GM18519 (cell line): ENCODE measurements at regions not wholly inside any gene's neighbourhood (a gene's known extent, or its start where the extent isn't known, plus 50 kb on each side); places are given as distances from the start of the nearest gene placed in this dataset.

ENCODE experiments used
- ATAC-seq: cut with Tn5 transposase; IDR thresholded peaks from one replicate; pipeline ENCODE4 v1.9.1; 2021; ENCODE audit warnings: mild to moderate bottlenecking, moderate library complexity; ENCODE audit not compliant: unreplicated experiment, low FRiP score

DNA sequence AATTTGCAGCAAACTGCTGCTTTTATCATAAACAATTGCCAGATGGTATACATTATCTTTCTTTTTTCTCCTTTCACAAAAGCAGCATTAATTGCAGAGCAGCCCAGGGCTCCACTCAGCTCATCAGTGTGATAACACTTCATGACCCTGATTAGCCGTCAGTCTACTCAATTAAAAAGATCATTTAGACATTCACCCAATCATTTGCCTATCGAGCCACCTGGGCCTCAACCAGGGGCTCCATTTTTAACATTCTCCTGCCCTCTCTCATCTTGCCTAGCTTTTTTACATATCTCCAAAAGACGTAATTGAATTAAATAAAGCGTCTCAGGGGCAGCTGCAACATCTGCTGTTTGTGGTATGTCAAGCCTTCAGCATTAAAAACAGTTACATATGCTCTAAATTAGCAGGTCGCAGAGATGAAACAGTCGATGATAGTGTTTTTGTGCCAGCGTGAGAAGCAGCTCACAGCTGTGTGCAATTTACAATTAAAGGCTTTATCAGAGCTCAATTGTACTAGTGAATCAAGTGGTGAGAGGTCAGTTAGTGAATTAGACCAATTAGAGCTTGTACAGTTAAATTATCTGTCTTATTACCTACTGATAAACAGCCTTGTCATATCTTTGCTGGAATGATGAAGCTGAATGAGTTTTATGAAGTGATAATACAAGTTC, 522.5 kb downstream of the ETV1 start:
- ATAC-seq: no peak

DNA sequence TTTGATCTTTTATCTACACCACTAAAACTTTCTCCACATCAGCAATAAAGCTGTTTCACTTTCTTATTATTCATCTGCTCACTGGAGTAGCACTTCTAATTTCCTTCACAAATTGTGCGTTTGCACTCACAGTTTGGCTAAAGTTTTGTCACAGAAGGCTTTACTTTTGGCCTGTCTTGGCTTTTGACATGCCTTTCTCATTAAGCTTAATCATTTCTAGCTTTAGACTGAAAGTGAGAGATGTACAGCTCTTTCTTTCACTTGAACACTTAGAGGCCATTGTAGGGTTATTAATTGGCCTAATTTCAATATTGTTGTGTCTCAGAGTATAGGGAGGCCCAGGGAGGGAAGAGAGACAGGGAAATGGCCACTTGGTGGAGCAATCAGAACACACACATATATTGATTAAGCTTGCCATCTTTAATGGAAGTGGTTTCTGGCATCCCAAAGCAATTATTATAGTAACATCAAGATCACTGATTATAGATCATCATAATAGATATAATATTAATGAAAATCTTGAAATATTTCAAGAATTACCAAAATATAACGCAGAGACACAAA, 512.5 kb downstream of the ETV1 start:
- no peak for ATAC-seq

DNA sequence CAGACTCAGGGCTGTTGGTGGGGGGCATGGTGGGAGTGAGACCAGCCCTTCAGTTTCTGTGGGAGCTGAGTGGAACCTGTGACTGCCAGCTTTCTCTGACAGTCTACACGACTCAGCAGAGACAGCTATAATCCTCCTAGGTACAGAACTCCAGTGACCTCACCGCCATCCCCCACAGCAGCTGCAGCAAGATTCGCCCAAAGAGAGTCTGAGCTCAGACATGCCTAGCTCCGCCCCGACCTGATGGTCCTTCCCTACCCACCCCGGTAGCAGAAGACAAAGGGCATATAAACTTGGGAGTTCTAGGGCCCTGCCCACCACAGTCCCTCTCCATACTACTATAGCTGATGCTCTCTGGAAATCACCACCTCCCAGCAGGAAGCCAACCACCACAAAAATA, 500.1 kb downstream of the ETV1 start:
- no peak for ATAC-seq

DNA sequence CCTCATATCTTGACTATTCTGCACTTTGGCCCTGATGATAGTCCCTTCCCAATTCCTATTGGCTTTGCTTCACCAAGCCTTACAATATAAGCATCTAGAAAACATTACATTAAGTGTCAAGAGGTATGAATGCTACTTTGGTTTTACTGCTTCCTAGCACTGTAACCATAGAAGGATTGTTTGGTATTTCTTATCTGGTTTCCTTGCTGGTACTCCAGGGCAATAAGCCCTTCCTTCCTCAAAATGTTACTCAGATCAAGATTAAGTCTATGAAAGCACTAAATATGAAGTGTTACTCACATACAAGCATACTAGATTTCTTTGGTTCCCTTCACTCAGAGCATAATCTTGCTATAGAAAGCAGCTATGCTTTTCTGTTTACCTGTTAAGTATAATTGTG, 492.5 kb downstream of the ETV1 start:
- no peak for ATAC-seq

DNA sequence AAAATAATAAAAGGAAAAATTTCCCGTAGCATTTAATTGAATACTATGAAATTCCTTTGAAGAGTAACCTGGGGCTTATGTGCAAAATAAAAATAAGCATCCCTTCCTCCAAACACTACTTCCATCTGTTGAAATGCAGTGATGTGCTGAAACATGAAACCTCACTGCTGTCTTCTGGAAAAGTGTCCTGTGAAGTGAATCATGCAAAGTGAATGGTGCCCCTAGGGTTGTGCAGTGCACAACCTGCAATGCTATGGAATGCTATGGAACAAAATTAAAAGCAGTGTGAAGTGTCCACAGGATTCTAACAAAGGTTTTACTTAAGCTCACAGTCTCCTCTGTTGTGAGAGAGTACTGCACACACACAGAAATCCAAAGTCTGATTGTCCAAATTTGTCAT, 480.9 kb downstream of the ETV1 start:
- no peak for ATAC-seq

DNA sequence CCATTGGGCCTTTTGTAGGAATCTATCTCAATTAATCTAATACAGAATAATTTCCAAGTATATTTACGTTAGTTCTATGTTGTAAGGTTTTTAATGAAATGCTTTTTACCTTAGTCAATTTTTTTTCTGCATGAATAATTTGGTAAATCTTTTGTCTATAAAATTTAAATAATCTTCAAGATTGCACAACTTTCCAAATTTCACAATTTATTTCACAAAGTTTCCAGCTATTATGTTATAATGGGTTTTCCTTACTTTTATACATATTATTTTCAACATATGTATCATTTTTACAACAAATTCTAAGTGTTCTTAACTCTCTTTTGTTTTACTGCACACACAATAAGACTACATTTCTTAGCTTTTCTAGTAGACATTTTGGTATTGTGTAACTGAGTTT, 470.7 kb downstream of the ETV1 start:
- ATAC-seq: no peak

DNA sequence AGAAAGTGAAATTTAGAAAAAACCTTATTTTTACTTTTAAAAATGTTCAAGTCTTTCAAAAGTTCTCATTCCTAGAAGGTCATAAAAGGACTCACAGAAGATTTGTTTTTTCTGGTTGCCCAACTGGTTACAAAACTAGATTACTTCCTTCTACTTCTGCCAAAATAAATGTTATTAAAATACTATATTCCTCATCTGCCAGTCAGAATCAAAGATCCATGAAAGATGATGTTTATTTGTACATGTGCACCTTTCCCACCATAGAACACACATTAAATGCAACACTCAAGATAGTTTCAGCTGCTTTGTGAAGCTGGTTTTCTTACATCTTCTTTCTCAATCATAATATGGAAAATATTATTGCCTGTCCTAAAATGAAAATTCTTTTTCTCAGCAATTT, 465.4 kb downstream of the ETV1 start:
- ATAC-seq: no peak

DNA sequence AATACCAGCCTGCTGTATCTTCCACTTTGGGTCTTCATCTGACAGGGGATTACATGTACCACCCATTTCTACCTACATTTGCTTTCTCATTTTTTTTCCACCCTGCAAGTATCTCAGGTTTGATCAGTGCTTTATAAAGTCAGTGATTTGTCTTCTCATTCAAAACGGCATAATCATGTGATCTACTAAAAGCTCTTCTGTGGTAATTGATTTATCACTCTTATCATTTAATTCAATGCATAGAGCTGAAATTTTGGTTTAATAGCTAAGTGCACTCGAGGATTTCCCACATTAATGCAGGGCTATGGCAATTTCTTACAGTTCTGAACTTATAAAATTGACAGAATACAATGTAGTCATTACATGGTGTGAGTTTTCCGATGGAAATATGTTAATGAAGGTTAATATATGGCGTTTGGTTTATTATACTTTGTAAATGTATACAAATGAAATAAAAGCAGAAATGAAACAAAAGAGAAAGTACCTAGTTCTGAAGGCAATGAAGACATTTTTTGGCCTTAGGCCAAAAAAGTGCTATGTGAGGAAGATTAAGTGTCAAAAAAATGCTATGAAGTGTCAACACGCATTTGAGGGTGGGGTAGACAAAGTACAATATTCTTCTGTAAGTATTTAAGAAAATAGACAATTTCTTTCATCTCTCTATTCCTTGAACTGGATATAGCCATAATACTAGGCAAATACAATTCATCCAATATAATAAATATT, 457.3 kb downstream of the ETV1 start:
- no peak for ATAC-seq

DNA sequence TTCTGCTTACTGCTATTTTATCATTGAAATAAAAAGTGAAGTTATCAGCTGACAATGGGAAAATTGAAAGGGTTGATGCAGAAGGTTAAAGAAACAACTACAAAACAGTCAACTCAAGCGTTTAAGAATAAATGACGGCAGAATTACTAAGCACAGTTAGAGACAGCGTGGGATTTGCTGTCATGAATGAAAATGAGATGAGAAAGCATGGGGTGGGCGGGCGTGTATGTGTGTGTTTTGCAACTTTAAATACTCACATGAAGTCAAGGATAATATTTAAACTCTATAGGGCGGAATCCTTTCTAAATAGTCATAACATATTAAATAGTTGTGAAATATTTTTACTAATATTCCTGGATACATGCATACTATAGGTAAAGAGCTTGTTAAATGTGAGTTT, 450.8 kb downstream of the ETV1 start:
- no peak for ATAC-seq

DNA sequence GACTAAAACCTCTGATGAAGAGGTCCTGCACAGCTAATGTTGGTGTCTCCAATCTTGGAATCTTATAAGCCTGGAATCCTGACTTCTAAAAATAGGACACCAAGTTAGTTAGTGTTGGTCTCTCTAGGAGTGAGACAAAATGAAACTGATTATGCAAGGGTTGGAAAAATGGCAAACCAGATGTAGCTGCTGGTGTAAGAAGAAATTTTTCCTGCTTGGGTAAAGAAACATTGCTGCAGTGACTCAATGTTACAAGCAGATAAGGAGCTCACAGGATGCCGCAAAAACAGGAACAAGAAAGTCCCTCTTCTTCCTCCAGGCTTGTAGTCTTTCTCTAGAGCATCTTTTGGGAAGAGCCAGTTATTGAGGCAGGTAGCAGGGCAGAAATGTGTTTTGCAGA, 449.0 kb downstream of the ETV1 start:
- ATAC-seq: no peak

DNA sequence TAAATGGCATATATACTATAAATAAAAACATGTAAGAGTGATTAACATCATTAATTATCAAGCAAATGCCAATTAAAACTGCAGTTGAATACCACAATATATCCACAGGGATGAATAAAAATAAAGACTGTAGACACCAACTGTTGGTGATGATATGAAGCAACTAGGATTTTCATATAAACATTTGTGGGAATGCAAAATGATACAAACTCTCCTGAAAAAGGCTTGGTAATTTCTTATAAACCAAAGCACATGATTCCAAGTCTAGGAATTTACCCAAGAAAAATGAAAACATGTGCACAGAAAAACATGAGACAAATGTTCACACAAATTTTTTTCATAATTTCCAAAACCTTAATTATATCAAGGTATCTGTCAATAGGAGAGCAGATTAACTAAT, 448.1 kb downstream of the ETV1 start:
- ATAC-seq: no peak

DNA sequence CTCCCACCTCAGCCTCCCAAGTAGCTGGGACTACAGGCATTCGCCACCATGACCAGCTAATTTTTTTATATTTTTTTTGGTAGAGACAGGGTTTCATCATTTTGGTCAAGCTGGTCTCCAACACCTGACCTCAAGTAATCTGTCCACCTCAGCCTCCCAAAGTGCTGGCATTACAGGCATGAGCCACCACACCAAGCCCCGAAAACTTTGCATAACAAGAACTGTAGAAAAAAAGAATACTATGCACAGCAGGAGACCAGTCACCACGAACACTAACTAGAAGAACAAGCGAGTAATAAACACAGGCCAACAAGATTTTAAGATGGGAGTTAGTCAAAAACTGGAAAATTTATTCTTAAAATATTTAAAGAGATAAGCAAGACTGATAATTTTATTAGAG, 447.0 kb downstream of the ETV1 start:
- no peak for ATAC-seq

DNA sequence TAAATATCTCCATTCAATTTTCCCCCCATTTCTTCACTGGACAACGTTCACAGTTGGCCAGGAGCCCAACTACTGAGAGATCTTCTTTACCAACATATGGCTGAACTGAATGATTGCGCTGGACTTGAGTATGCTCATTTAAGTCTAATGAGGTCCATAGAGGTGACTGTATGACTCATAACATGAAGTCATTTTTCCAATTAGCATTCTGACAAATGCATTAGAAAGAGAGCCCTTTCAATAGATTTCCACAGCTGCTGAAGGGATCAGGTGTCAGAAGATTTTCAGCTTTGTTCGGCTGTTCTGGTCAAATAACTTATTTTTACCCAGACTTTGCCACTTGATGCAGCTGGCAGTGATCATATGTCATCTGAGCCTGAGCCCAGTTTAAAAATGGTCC, 438.0 kb downstream of the ETV1 start:
- no peak for ATAC-seq

DNA sequence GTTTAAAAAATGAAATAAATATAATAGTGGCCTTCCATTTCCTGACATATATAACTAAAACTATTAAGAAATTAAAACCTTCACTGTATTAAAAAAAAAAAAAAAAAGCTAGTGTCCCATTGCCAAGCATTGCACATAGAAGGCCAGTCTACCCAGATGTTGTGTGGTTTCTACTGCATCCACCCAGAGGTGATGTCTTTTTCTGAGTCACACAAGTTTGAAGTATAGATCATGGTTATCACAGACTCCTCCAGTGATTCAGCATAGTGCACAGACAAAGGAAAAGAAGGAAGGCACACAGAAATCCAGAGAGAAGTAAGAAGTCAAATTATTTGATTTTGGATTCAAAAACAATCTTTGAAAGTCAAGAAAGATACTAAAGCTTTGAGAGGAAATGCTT, 429.0 kb downstream of the ETV1 start:
- no peak for ATAC-seq

DNA sequence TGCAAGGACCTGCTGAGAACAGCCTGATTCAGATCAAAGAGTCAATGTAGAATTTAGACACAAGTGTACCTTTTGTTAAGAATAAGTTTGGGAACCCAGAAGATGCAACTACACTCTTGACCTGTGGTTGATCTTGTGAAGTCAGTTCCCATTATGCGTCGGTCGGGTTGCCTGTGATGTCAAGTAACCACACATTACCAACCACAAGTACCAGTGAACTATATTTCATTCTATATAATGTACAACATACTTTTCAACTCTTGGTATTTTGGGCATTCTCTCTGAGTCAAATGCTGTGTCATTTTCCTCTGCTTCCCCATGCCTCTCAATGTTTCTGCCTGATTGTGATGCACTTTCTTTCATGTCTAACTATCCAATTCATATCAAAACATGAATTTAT, 426.2 kb downstream of the ETV1 start:
- no peak for ATAC-seq

DNA sequence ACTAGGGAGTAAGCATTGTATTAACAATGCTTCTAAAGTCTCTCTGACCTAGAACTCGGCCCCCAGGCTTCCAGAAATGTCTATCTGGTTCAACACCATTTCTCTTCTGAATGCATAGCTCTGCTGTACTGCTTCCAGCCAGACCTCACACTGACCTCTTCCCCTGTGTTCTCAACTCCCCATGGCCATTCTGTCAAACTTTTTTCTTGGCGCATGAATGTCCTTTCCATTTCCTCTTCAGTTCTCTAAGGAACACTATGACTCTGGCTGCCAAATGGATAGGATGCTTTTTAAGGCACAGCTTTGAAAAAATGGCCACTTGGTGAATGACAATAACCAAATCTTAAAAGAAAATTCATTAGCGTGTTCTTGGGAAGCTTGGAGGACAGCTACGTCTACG, 425.8 kb downstream of the ETV1 start:
- no peak for ATAC-seq

DNA sequence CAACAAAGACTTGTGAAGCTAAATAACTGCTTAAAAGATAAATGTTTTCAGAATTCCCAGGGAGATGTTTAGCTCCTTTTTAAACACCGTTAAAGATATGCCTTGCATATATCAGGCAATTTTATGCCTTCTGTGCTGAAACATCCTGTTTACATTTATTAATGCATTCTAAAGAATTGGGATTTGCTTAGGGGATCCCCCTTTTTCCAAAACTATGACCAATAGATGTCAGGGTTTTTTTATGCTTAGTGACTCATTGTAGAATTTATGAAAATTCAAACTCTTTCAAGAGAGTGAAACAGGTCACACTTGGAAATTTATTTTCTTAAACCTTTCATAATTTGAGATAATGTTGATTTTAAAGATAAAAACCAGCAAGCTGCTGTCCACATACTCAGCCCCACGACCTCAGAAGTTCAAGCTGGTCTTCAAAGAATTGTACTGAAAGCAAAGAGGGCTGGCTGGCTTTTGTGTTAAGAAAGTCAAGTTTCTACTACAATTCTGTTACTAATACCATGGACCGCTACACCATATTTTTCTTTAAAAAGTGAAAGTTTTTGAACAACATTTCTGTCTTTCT, 411.8 kb downstream of the ETV1 start:
- ATAC-seq: no peak

DNA sequence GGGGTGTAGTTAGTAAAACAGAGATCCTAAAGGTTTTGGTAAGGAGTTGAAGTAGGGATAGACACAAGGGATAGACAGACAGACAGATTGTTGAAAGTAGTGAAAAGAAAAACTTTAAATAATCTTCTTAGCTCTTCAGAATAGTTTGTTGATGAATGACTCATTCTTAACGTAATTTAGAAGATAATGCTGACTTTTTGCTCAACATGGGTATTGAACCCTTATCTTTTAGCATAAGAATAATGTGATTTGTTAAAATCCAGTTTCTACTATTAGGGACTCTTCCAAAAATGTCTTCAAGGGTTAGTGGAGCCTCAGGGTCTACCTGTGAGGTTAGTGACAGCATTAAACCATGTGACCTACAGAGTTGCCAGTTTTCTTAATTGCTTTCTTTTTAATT, 411.2 kb downstream of the ETV1 start:
- ATAC-seq: no peak

DNA sequence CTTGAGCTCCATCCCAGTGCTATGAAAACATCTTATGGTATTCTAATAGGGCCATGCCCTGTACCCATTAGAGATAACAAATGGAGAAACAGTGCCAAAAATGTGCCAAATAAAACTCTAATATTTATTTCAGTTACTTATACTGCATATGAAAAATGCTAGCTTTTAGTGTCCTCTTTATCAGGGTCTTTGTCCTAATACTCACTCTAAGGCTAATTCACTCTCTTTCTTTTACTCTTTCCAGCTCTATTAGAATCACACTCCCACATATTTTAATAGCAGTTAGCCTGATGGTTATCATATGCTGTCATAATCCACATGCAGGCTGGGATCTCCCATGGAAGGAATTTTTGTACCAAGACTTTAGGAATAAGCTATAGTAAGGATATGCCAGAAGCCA, 408.4 kb downstream of the ETV1 start:
- ATAC-seq: no peak

DNA sequence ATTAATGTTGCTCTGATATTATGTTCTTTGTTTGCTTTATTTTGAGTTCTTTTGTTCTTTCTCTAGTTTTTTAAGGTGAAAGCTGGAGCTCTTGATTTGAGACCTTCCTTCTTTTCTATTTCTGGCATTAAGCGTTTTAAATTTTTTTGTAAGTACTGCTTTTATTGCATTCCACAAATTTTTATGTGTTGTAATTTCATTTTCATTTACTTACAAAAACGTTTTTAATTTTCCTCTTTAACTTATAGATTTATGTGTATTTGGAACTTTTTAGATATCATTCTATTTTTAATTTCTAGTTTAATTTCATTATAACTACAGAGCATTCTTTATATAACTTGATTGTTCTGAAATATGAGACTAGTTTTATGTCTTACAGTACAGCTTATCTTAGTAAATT, 395.6 kb downstream of the ETV1 start:
- no peak for ATAC-seq

DNA sequence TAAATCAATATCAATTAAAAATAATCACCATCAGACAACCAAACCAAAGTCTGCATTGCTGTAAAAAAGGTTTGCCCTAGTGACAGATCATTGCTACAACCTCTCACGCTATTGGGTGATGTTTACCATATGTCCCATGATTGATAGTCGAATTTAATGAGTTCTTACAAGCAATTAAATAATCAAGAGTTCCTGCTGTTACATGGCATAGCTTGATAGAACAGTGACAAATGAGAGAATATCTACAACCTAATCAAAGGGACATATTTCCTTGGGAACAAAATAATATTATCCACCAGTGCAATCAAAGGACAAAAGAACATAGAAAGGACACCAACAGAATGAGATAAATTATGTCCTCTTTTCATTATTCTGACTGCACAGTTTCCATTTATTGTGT, 387.4 kb downstream of the ETV1 start:
- no peak for ATAC-seq

DNA sequence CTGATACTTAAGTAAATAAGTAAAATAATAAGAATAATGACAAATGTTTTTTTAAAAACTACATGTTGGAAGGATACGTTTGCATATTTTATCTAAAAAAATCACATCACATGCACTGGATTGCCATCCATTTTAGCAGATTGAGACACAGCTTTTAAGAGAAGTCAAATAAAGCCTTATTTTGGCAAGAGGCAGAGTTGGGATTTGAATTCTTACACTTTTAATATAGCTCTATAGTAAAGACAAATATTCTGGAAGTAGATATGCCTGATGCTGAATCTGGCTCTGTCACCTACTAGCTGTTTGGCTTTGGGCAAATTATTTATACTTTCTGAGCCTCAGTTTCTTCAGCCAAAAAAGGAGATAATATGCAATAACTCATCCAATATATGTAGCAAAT, 386.4 kb downstream of the ETV1 start:
- ATAC-seq: no peak
